ENCODE measurements at regions not wholly inside any gene's neighbourhood (a gene's known extent, or its start where the extent isn't known, plus 50 kb on each side); places are given as distances from the start of the nearest gene placed in this dataset.

GRCh38 chr13:47829690-47830089, 171.4 kb downstream of the SUCLA2 start:
- no peak for DNase-seq (ENCODE audit: low spot score)

- no peak for DNase-seq (ENCODE audit: low spot score)
Measured at GRCh38 chr13:47826471-47826870, 174.6 kb downstream of the SUCLA2 start.

GRCh38 chr13:47822036-47822435, 179.0 kb downstream of the SUCLA2 start:
- DNase-seq (ENCODE audit: low spot score), result no peak

- DNase-seq (ENCODE audit: low spot score), result no peak
Measured at GRCh38 chr13:47816831-47817230, 184.2 kb downstream of the SUCLA2 start.

GRCh38 chr13:47813718-47814117, 187.4 kb downstream of the SUCLA2 start:
- no peak for DNase-seq (ENCODE audit: low spot score)

GRCh38 chr13:47809411-47809810, 191.7 kb downstream of the SUCLA2 start:
- DNase-seq (ENCODE audit: low spot score), result no peak

GRCh38 chr13:47803131-47803530, 197.9 kb downstream of the SUCLA2 start:
- no peak for DNase-seq (ENCODE audit: low spot score)

GRCh38 chr13:47801555-47801954, 199.5 kb downstream of the SUCLA2 start:
- DNase-seq (ENCODE audit: low spot score), result no peak

- no peak for DNase-seq (ENCODE audit: low spot score)
Measured at GRCh38 chr13:47800593-47800992, 200.5 kb downstream of the SUCLA2 start.

- DNase-seq (ENCODE audit: low spot score), result no peak
Measured at GRCh38 chr13:47798906-47799305, 202.2 kb downstream of the SUCLA2 start.

- no peak for DNase-seq (ENCODE audit: low spot score)
Measured at GRCh38 chr13:47798194-47798593, 202.9 kb downstream of the SUCLA2 start.

GRCh38 chr13:47796816-47797215, 204.3 kb downstream of the SUCLA2 start:
- DNase-seq (ENCODE audit: low spot score), result no peak

GRCh38 chr13:47794963-47795362, 206.1 kb downstream of the SUCLA2 start:
- DNase-seq (ENCODE audit: low spot score), result peak; percentile 8

GRCh38 chr13:47790755-47791154, 210.3 kb downstream of the SUCLA2 start:
- no peak for DNase-seq (ENCODE audit: low spot score)

GRCh38 chr13:47788844-47789243, 212.2 kb downstream of the SUCLA2 start:
- DNase-seq (ENCODE audit: low spot score), result no peak

- DNase-seq (ENCODE audit: low spot score), result no peak
Measured at GRCh38 chr13:47774671-47774994, 226.4 kb downstream of the SUCLA2 start.

- no peak for DNase-seq (ENCODE audit: low spot score)
Measured at GRCh38 chr13:47764817-47765216, 236.3 kb downstream of the SUCLA2 start.

- no peak for DNase-seq (ENCODE audit: low spot score)
Measured at GRCh38 chr13:47757466-47758080, 243.5 kb downstream of the SUCLA2 start.

GRCh38 chr13:47747901-47748300, 253.2 kb downstream of the SUCLA2 start:
- no peak for DNase-seq (ENCODE audit: low spot score)

GRCh38 chr13:47726394-47726793, 274.7 kb downstream of the SUCLA2 start:
- no peak for DNase-seq (ENCODE audit: low spot score)

GRCh38 chr13:47723898-47724297, 277.2 kb downstream of the SUCLA2 start:
- no peak for DNase-seq (ENCODE audit: low spot score)

GRCh38 chr13:47719164-47719563, 281.9 kb downstream of the SUCLA2 start:
- DNase-seq (ENCODE audit: low spot score), result no peak

- DNase-seq (ENCODE audit: low spot score), result no peak
Measured at GRCh38 chr13:47718556-47718955, 282.5 kb downstream of the SUCLA2 start.

GRCh38 chr13:47708386-47708785, 292.7 kb downstream of the SUCLA2 start:
- DNase-seq (ENCODE audit: low spot score), result no peak

- DNase-seq (ENCODE audit: low spot score), result no peak
Measured at GRCh38 chr13:47707414-47707813, 293.7 kb downstream of the SUCLA2 start.

Data from HuH-7 (cell line).